WTC11 (cell line): ENCODE measurements at regions not wholly inside any gene's neighbourhood (a gene's known extent, or its start where the extent isn't known, plus 50 kb on each side); places are given as distances from the start of the nearest gene placed in this dataset.

ENCODE experiments used
- CTCF ChIP-seq: fragments of 200-600 bp; IDR thresholded peaks from 2 replicates; pipeline ENCODE4 v1.8.0; 2022; ENCODE audit warnings: antibody characterized with exemption
- E2F1 ChIP-seq: sonication (generic); formaldehyde crosslinking; IDR thresholded peaks from 2 replicates; pipeline ENCODE4 v1.8.0; 2022; ENCODE audit warnings: mild to moderate bottlenecking, missing genetic modification reagents
- ELF4 ChIP-seq: sonication (generic); formaldehyde crosslinking; IDR thresholded peaks from 2 replicates; pipeline ENCODE4 v1.8.1; 2022; ENCODE audit warnings: low read depth, mild to moderate bottlenecking, moderate library complexity, missing genetic modification reagents
- HMGXB4 ChIP-seq: sonication (generic); formaldehyde crosslinking; IDR thresholded peaks from 2 replicates; pipeline ENCODE4 v1.8.1; 2023; ENCODE audit warnings: mild to moderate bottlenecking, moderate library complexity, missing genetic modification reagents
- JAZF1 ChIP-seq: fragments of 250-450 bp; sonication (Bioruptor Pico); IDR thresholded peaks from 2 replicates; pipeline ENCODE4 v1.9.0; 2021; ENCODE audit warnings: moderate library complexity, mild to moderate bottlenecking, inconsistent platforms
- NFYB ChIP-seq: sonication (generic); formaldehyde crosslinking; conservative IDR thresholded peaks from 2 replicates; pipeline ENCODE4 v1.8.0; 2022; ENCODE audit warnings: low read depth, missing genetic modification reagents
- NR3C1 ChIP-seq: sonication (generic); formaldehyde crosslinking; conservative IDR thresholded peaks from 2 replicates; pipeline ENCODE4 v1.8.1; 2023; ENCODE audit warnings: low read depth, mild to moderate bottlenecking, missing genetic modification reagents
- USF1 ChIP-seq: sonication (generic); formaldehyde crosslinking; IDR thresholded peaks from 2 replicates; pipeline ENCODE4 v1.8.0; 2022; ENCODE audit warnings: mild to moderate bottlenecking, missing genetic modification reagents
- USF2 ChIP-seq: sonication (generic); formaldehyde crosslinking; IDR thresholded peaks from 2 replicates; pipeline ENCODE4 v1.8.1; 2023; ENCODE audit warnings: mild to moderate bottlenecking, missing genetic modification reagents, moderate library complexity
- ZNF317 ChIP-seq: sonication (generic); formaldehyde crosslinking; IDR thresholded peaks from 2 replicates; pipeline ENCODE4 v1.8.1; 2023; ENCODE audit warnings: low read depth, mild to moderate bottlenecking, moderate library complexity, missing genetic modification reagents, borderline replicate concordance

GRCh38 chr5:124929000-124929399 is 182.6 kb upstream of the ZNF608 start:
- TF ChIP-seq CTCF (no peak), NFYB (CRISPR knock-in tag) (no peak), ZNF317 (CRISPR knock-in tag) (no peak), USF1 (CRISPR knock-in tag) (no peak), HMGXB4 (CRISPR knock-in tag) (no peak), JAZF1 (CRISPR knock-in tag) (no peak), USF2 (CRISPR knock-in tag) (no peak), E2F1 (CRISPR knock-in tag) (no peak), NR3C1 (no peak), ELF4 (CRISPR knock-in tag) (no peak)
